ENCODE measurements at regions not wholly inside any gene's neighbourhood (a gene's known extent, or its start where the extent isn't known, plus 50 kb on each side); places are given as distances from the start of the nearest gene placed in this dataset.

GRCh38 chr3:28033059-28033784, 208.2 kb upstream of the CMC1 start:
- TF ChIP-seq CTCF (IDR thresholded peaks at IDR 0.05) = no peak
- TF ChIP-seq POLR2A (IDR thresholded peaks at IDR 0.05) = no peak

All from breast epithelium (tissue), 3 donors.